ENCODE measurements at regions not wholly inside any gene's neighbourhood (a gene's known extent, or its start where the extent isn't known, plus 50 kb on each side); places are given as distances from the start of the nearest gene placed in this dataset.
"Not testable (repeated sequence)": the region's sequence is repeated elsewhere in the genome, so short reads cannot be mapped to it uniquely, and the experiment has no call there.

DNA sequence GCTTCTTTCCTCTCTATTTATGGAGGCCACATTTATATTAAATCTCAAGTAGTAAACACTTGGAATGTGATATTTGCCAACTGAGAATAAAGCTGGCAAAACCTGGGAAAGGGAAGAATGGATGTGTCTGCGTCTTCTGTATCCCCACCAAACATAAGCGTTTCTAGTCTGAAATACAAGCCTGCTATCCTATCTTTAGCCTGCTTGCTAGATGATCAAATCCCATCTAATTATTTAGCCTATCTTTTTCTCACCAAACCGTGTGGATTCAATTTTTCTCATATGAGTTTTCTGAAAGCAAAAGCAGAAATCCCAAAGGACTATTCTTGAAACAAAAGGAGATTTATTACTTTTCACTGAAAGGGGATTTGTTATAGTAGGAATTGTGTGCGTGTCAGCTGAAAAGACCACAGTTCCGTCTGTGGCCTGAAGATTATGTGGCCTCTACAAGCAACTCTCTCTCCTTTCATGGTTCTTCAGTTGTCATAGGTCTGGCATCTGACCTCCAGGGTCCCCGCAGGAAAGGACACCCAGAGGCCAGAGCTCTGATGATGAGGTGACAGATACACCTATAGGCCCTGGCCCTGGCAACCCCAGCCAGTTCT, 266.0 kb upstream of the MCTP2 start:
- H3K36me3 Mint-ChIP-seq (ENCODE audit: low read depth): no peaks in the 10 kb centered on the region
- H3K27me3 Mint-ChIP-seq: peaks cover 8% of the 10 kb centered on the region
- no peaks in the 10 kb centered on the region for H3K9me3 Mint-ChIP-seq
- no peak overlapping the region for H3K27ac Mint-ChIP-seq
- DNase-seq: peak; percentile 43
- intact Hi-C loops (cut with micrococcal nuclease): no loop called here
- no peak overlapping the region for H3K4me3 Mint-ChIP-seq
- H3K4me1 Mint-ChIP-seq: no peaks in the 10 kb centered on the region

DNA sequence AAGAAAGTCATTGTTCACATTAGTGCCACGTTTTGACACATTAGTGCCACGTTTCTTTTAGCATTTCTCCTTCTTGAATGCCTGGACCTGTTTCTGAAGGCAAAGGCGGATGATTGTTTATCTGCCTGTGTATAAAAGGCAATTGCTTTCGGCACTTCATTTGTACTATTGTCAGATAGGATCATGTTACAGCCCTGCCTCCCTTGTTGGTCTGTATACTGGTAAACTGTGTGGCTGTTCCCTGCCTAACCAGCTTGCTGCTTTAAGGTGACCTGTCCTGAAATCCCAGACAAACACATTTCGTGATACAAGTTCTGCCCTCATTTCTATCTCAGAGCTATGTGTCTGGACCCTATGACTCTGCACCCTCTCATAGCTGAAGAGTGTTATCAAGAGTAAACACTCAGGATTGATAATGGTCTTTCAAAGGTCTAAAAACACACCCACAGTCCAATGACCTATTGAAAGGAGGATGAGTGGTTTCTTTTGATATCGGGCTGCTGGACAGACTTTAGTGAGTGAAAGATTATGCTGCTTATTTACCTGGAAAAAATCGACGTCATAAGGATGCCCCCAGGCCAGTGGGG, 276.3 kb upstream of the MCTP2 start:
- H3K27me3 Mint-ChIP-seq: peaks cover 8% of the 10 kb centered on the region
- no peak overlapping the region for H3K27ac Mint-ChIP-seq
- H3K4me3 Mint-ChIP-seq: no peak overlapping the region
- no peaks in the 10 kb centered on the region for H3K4me1 Mint-ChIP-seq
- DNase-seq: peak; percentile 38
- intact Hi-C loops (cut with micrococcal nuclease): no loop called here
- no peaks in the 10 kb centered on the region for H3K36me3 Mint-ChIP-seq (ENCODE audit: low read depth)
- no peaks in the 10 kb centered on the region for H3K9me3 Mint-ChIP-seq

DNA sequence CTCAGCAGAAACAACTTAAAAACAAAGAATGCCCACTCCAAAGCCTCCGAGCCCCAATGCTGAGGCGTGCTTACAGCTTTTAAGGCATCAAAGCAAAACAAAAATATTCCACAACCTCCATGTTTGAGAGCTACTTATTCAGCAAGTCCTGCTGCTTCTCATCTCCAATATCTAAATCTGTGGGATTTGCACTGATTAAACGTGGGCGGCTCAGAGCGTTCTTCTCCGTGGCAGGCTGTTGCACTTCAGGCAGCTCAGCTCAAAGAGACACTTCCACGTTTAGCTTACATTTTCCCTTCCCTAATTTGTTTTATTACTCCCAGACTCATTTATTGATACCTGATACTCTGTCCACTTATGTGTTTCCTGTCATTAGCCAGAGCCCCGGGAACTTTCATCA, 282.6 kb upstream of the MCTP2 start:
- intact Hi-C loops (cut with micrococcal nuclease): no loop called here
- DNase-seq: peak; percentile 33
- Mint-ChIP-seq H3K27ac (no peak overlapping the region), H3K4me3 (no peak overlapping the region), H3K9me3 (no peaks in the 10 kb centered on the region), H3K36me3 (ENCODE audit: low read depth) (no peaks in the 10 kb centered on the region), H3K27me3 (no peaks in the 10 kb centered on the region), H3K4me1 (no peaks in the 10 kb centered on the region)

DNA sequence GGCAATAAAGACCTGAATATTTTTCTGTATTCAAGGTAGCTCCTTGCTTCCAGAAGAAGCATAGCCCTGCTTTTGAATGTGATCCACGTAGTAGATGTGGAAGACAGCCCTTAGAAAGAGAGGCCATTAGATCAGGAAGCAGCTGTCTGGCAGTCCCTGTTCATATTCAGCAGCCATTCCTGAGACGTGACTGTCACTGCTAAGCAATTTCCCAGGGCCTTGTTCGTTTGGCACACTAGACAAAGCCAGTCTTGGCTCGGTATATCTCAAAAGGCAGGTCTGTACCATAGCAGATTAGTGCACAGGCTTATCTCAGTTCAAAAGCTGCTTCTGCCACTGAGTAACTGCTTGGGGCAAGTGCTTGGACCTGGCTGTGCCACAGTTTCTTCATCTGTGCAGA, 287.8 kb upstream of the MCTP2 start:
- H3K27me3 Mint-ChIP-seq: no peaks in the 10 kb centered on the region
- no peak overlapping the region for H3K4me3 Mint-ChIP-seq
- DNase-seq: peak; percentile 31
- H3K27ac Mint-ChIP-seq: no peak overlapping the region
- no peaks in the 10 kb centered on the region for H3K36me3 Mint-ChIP-seq (ENCODE audit: low read depth)
- intact Hi-C loops (cut with micrococcal nuclease): no loop called here
- H3K4me1 Mint-ChIP-seq: no peaks in the 10 kb centered on the region
- H3K9me3 Mint-ChIP-seq: no peaks in the 10 kb centered on the region

DNA sequence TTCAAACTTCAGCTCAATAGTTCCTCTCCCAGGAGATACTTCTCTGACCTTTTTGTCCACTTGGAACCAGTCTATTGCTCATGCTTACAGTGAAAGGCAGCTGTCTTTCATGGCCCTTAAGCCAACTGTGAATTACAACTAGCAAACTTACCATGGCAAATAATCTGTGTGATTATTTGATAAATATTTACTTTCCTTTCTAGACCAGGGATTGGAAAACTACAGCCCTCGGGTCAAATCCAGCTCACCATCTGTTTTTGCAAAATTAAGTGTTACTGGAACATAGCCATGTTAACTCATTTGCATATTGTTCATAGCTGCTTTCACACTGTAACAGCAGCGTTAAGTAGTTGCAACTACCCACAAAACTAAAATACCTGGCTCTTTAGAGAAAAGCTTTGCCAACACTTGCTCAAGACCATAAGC, 289.1 kb upstream of the MCTP2 start:
- H3K36me3 Mint-ChIP-seq (ENCODE audit: low read depth): no peaks in the 10 kb centered on the region
- H3K27me3 Mint-ChIP-seq: peaks cover 5% of the 10 kb centered on the region
- no peaks in the 10 kb centered on the region for H3K9me3 Mint-ChIP-seq
- no peak overlapping the region for H3K27ac Mint-ChIP-seq
- peak; percentile 17 for DNase-seq
- no peak overlapping the region for H3K4me3 Mint-ChIP-seq
- intact Hi-C loops (cut with micrococcal nuclease): no loop called here
- H3K4me1 Mint-ChIP-seq: no peaks in the 10 kb centered on the region

DNA sequence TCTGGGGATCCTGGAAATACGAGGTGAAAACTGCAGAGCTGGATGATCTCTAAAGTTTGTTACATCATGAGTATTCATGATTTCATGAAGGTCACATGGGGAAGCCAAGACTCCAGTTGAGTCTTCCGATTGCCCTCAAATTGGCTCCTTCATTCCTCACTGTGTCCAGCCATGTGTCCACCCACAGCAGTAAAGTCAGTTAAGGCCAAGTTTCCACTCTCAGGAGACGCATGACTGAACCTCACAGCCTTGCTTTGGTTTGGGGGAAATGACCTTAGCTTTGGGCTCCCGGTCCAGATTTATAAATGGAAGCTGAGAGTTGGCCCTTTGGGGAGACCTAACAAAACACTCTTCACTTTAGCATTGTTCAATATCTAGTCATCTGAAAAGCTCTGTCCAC, 289.7 kb upstream of the MCTP2 start:
- H3K4me1 Mint-ChIP-seq: no peaks in the 10 kb centered on the region
- DNase-seq: no peak
- intact Hi-C loops (cut with micrococcal nuclease): no loop called here
- H3K27ac Mint-ChIP-seq: no peak overlapping the region
- no peaks in the 10 kb centered on the region for H3K9me3 Mint-ChIP-seq
- peaks cover 5% of the 10 kb centered on the region for H3K27me3 Mint-ChIP-seq
- no peaks in the 10 kb centered on the region for H3K36me3 Mint-ChIP-seq (ENCODE audit: low read depth)
- H3K4me3 Mint-ChIP-seq: no peak overlapping the region

DNA sequence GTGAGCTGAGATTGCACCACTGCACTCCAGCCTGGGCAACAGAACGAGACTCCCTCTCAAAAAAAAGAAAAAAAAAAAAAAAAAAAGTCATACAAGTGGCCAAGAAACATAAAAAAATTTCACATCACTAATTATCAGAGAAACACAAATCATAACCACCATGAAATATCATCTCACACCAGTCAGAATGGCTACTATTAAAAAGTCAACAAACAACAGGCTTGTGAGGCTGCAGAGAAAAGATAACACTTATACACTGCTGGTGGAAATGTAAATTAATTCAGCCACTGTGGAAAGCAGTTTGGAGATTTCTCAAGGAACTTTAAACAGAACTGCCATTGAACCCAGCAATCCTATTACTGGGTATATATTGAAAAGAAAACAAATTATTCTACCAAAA, 291.1 kb upstream of the MCTP2 start:
- DNase-seq: no peak
- no peak overlapping the region for H3K4me3 Mint-ChIP-seq
- H3K36me3 Mint-ChIP-seq (ENCODE audit: low read depth): no peaks in the 10 kb centered on the region
- intact Hi-C loops (cut with micrococcal nuclease): no loop called here
- H3K27me3 Mint-ChIP-seq: peaks cover 8% of the 10 kb centered on the region
- H3K4me1 Mint-ChIP-seq: no peaks in the 10 kb centered on the region
- no peak overlapping the region for H3K27ac Mint-ChIP-seq
- H3K9me3 Mint-ChIP-seq: no peaks in the 10 kb centered on the region

DNA sequence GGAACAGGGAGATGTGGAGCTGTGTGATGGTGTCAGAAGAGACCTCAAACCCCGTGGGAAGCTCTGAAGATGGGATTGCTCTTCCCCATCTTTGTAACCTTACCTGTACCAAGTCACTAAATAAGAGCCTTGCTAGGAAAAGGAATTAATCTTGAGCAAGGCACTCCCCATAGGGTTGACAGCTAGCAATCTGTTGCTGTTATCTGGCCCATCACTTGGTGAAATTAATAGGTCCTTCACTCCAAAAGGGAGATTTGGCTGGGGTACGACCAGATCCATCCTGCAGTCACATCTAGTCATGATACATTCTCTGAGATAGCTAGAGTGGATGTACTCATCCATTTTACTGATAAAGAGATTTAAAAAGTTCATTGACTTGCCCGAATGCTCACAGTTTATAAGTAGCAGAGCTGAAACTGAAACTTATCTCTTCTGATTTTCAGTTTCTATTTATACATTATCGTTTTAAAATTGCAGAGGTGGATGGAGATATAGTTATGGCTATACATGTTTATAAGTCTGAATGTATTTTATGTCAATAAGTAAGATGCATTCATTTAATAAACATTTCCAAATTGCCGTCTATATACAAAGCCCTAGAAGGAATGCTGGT, 299.1 kb upstream of the MCTP2 start:
- intact Hi-C loops (cut with micrococcal nuclease): no loop called here
- no peak overlapping the region for H3K4me3 Mint-ChIP-seq
- H3K36me3 Mint-ChIP-seq (ENCODE audit: low read depth): no peaks in the 10 kb centered on the region
- peaks cover 11% of the 10 kb centered on the region for H3K27me3 Mint-ChIP-seq
- peak; percentile 52 for DNase-seq
- H3K27ac Mint-ChIP-seq: no peak overlapping the region
- H3K4me1 Mint-ChIP-seq: peaks cover 9% of the 10 kb centered on the region
- H3K9me3 Mint-ChIP-seq: no peaks in the 10 kb centered on the region

DNA sequence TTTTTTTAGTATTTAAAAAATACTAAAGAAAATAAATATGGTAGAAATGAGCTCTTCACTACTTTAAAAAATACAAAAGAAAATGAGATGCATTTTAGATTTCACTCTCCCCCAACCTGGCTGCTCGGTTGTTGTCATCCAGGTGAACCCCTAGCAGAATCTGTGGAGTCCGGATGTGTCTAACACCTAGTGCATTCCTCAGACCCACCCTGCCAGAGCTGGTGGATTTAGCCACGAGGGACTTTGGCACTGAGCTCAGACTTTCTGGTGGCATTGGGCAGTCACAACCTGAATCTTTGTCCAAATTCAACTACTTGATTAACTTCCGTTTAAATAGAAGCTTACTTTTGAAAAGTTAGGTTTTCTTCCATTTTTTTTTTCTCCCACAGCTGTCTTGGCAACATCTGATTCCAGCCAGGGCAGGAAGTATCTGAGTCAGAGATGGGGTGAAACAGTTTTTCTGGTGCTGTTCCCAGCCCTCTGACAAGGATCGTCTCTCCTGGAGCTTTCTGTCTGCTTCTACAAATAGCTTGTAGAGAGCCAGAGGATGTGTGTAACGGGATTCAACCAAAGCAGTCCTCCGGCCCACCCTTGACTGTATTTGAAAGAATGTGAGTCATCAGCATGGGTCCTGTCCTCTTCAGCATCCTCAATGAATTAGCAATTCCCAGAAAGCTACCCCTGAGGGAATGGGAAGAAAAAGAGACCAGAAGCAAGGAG, 301.8 kb upstream of the MCTP2 start:
- Mint-ChIP-seq H3K9me3 (no peaks in the 10 kb centered on the region), H3K27ac (no peak overlapping the region), H3K4me3 (no peak overlapping the region), H3K27me3 (peaks cover 9% of the 10 kb centered on the region), H3K36me3 (ENCODE audit: low read depth) (no peaks in the 10 kb centered on the region), H3K4me1 (peaks cover 9% of the 10 kb centered on the region)
- intact Hi-C loops (cut with micrococcal nuclease): no loop called here
- no peak for DNase-seq

DNA sequence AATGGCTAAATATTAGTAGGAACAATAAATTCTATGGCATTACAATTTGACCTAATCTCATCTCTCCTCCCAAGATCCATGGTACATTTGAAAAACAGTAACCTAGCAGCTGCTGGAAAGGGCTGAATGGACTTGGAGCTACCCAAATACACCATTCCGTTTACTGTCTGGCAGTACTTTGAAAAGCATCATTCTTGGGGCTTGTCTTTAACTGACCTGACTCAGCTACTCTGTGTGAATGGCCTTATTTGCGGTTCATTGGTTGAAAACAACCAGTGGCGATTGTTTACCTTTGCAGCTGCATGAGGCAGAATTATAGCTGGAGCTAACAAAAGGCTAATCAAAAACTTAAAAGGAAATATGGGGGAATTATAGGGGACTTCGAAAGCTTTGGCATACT, 311.2 kb upstream of the MCTP2 start:
- no peaks in the 10 kb centered on the region for H3K9me3 Mint-ChIP-seq
- H3K4me3 Mint-ChIP-seq: no peak overlapping the region

DNA sequence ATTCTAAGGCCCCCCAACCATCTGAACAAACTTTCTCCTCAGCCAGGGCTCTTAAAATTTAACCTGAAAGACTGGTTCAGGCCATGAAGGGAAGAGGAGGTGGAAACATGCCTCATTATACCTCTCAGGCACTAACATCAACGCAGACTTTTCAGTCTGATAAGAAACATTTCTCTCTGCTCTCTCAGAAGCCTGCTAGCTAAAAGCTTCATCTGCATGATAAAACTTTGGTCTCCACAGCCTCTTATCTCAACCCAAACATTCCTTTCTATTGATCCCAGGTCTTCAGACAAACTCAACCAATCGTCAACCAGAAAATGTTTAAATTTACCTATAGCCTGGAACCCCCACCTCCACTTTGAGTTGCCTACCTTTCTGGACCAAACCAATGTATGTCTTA, 312.6 kb upstream of the MCTP2 start:
- H3K4me1 Mint-ChIP-seq; intact Hi-C loops (cut with micrococcal nuclease); H3K27ac Mint-ChIP-seq; H3K9me3 Mint-ChIP-seq; H3K36me3 Mint-ChIP-seq (ENCODE audit: low read depth); H3K4me3 Mint-ChIP-seq; DNase-seq; H3K27me3 Mint-ChIP-seq: not testable (repeated sequence)

More for the DNA sequence above, 311.2 kb upstream of the MCTP2 start:
- no peak overlapping the region for H3K27ac Mint-ChIP-seq
- intact Hi-C loops (cut with micrococcal nuclease): no loop called here
- H3K4me1 Mint-ChIP-seq: no peaks in the 10 kb centered on the region
- H3K36me3 Mint-ChIP-seq (ENCODE audit: low read depth): no peaks in the 10 kb centered on the region
- H3K27me3 Mint-ChIP-seq: peaks cover 2% of the 10 kb centered on the region
- DNase-seq: no peak

DNA sequence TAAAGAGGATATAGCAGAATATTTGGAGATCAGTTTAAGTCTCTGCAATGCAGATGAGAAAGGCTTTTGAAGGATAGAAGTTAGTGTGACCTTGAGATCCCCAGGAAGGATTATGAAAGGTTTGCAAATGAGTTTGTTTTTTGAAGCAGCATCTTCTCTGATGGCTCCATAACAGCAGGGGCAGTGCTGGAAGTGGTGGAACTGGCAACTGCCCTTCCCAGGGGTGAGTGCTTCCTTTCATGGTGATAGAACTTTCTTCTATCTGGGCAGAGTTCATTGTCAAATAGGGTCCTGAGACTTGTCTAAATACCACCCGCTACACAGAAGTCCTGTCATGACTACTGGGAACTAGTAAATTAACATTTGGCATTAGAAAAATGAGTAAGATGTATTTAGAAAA, 314.2 kb upstream of the MCTP2 start:
- intact Hi-C loops (cut with micrococcal nuclease): no loop called here
- Mint-ChIP-seq H3K4me3 (no peak overlapping the region), H3K36me3 (ENCODE audit: low read depth) (no peaks in the 10 kb centered on the region)

DNA sequence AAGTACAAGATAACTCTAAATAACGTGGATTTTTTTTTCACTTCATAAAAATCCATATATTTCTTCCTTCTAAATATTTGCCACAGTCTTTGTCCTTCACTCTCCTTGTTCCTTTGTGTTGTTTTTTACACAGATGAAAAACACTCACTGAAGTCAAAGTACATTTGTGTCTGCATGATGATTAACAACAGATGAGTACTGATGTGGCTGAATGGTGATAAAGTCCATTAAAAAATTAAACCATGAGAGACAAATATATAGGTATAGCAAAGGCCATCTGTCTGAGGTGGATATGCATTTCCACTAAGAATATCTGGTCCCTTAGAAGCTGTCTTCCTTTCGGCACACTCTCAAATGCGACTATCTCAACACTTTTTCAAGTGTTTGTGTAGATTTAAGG, 317.5 kb upstream of the MCTP2 start:
- Mint-ChIP-seq H3K9me3 (no peaks in the 10 kb centered on the region), H3K4me3 (no peak overlapping the region), H3K36me3 (ENCODE audit: low read depth) (no peaks in the 10 kb centered on the region), H3K27me3 (peaks cover 2% of the 10 kb centered on the region), H3K4me1 (no peaks in the 10 kb centered on the region), H3K27ac (no peak overlapping the region)
- no peak for DNase-seq
- intact Hi-C loops (cut with micrococcal nuclease): no loop called here

More for the DNA sequence above, 314.2 kb upstream of the MCTP2 start:
- no peak for DNase-seq
- no peaks in the 10 kb centered on the region for H3K9me3 Mint-ChIP-seq
- H3K27ac Mint-ChIP-seq: no peak overlapping the region
- peaks cover 2% of the 10 kb centered on the region for H3K27me3 Mint-ChIP-seq
- H3K4me1 Mint-ChIP-seq: no peaks in the 10 kb centered on the region

DNA sequence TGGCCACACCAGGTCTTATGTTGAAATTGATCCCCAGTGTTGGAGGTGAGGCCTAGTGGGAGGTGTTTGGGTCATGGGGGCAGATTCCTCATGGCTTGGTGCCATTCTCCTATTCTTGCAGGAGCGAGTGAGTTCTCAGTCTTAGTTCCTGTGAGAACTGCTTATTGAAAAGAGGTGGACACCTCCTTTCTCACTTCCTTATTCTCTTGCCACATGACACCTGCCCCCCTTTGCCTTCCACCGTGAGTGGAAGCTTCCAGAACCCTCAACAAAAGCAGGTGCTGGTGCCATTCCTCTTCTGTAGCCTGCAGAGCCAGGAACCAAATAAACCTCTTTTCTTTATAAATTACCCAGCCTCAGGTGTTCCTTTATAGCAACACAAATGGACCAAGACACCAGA, 318.1 kb upstream of the MCTP2 start:
- intact Hi-C loops (cut with micrococcal nuclease): no loop called here
- Mint-ChIP-seq H3K27ac (no peak overlapping the region), H3K4me1 (no peaks in the 10 kb centered on the region), H3K27me3 (peaks cover 2% of the 10 kb centered on the region), H3K9me3 (no peaks in the 10 kb centered on the region), H3K4me3 (no peak overlapping the region), H3K36me3 (ENCODE audit: low read depth) (no peaks in the 10 kb centered on the region)
- no peak for DNase-seq

All from activated CD4-positive, alpha-beta T cell treated with anti-CD3 and anti-CD28 coated beads, Interleukin-2, amount 10 ng/mL, durations not matched to agents 24 days and 14 days (primary cell).